Fibroblast of skin of right biceps (primary cell): ENCODE measurements at regions not wholly inside any gene's neighbourhood (a gene's known extent, or its start where the extent isn't known, plus 50 kb on each side); places are given as distances from the start of the nearest gene placed in this dataset.

Experiments used
- DNase-seq: peaks from one replicate; pipeline ENCODE4 v3.0.0-alpha.2; 2013

DNA sequence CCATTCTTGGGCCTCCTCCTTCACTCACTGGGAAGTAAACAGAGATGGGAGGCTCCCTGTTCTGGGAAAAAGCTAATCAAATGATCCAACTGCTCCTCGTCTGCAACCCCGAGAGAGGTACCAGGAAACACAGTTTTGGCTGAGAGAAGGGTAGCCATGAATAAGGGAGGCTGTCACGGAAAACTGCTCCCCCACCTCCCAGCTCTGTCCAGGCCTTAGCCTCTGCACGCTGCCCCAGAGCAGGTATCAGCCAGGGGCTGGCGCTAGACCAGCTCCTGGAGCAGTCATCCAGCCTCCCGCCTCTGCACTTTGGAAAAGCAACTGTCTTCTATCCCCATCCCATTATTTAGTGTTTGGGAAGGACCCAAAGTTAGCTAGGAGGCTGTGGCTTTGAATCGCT lies 266.1 kb downstream of the NDUFS4 start:
- DNase-seq: no peak

DNA sequence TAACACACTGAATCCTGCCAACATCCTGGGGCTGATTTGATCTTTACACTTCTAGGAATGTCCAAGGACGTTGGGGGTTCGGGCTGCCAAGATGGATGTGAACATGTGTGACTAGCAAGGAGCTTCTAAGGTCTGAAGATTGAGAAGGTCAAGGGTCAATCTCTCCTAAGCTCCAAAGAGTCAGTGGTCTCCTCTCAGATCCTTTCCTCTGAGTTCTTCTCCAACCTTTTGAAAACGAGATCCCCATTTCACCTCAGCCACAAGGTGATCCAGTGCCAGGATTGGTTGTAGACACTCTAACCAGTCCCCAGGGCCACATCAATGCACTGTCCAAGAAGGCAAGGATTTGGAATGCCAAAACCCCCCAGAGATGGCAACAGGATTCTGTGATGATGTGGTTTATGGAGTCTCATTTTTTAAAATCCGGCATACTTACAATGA lies 266.8 kb downstream of the NDUFS4 start:
- DNase-seq: no peak

DNA sequence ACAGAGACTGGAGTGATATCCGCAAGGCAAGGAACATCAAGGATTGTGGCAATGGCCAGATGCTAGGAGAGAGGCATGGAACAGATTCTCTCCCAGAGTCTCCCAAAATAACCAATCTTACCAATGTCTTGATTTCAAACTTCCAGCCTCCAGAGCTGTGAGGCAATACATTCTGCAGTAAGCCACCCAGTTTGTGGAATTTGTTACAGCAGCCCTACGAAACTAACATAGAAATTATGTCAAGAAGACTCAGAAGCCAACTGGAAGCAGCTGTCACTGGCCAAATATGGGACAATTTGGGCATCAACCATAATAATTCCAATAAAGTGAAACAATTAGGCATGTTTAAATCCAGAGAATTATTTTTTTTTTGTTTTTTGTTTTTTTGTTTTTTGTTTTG lies 271.1 kb downstream of the NDUFS4 start:
- DNase-seq: no peak
